Upper lobe of left lung (tissue), 6 donors: ENCODE measurements at regions not wholly inside any gene's neighbourhood (a gene's known extent, or its start where the extent isn't known, plus 50 kb on each side); places are given as distances from the start of the nearest gene placed in this dataset.
A peak's percentile ranks its signal among the peaks of the same experiment; 100 is the strongest.

Experiments used
- ATAC-seq, 2 donors: fragments of 200-7000 bp; cut with Tn5 transposase; one replicate each; pipeline ENCODE4 v1.9.1; 2022; ENCODE audit warnings: mild to moderate bottlenecking in 2 of 2, moderate library complexity in 2 of 2; ENCODE audit not compliant: low FRiP score in 2 of 2
- DNase-seq, 2 donors: peaks; one replicate each; pipeline ENCODE4 v3.0.0-alpha.2; 2019 to 2020
- H3K27ac ChIP-seq, 4 donors: fragments of 200-600 bp; sonication (generic); one replicate each; pipeline ENCODE4 v1.5.1; 2016 to 2019
- H3K27me3 ChIP-seq, 4 donors: fragments of 200-600 bp; sonication (generic); one replicate each; pipeline ENCODE4 v1.5.1; 2017 to 2019
- H3K36me3 ChIP-seq, 4 donors: fragments of 200-600 bp; sonication (generic); one replicate each; pipeline ENCODE4 v1.5.1; 2016 to 2019
- H3K4me1 ChIP-seq, 4 donors: fragments of 200-600 bp; sonication (generic); one replicate each; pipeline ENCODE4 v1.5.1; 2018 to 2019
- H3K4me3 ChIP-seq, 4 donors: fragments of 200-600 bp; sonication (generic); one replicate each; pipeline ENCODE4 v1.5.1; 2017 to 2019; ENCODE audit warnings: mild to moderate bottlenecking in 2 of 4, moderate library complexity in 1 of 4
- H3K9me3 ChIP-seq, 4 donors: fragments of 200-600 bp; sonication (generic); one replicate each; pipeline ENCODE4 v1.5.1; 2018 to 2019
- CTCF ChIP-seq, 6 experiments: fragments of 450-650 bp in 4 of 6; fragments of 200-600 bp in 2 of 6; sonication (generic) in 2 of 6; IDR thresholded peaks; one replicate each; pipeline ENCODE4 v1.5.1; 2016 to 2019; ENCODE audit warnings: antibody characterized with exemption in 6 of 6
- EP300 ChIP-seq, 4 donors: sonication (generic); formaldehyde crosslinking; IDR thresholded peaks; one replicate each; pipeline ENCODE4 v1.5.1; 2017; ENCODE audit warnings: antibody characterized with exemption in 4 of 4, control low read depth in 2 of 4
- POLR2A ChIP-seq, 4 donors: fragments of 450-650 bp; IDR thresholded peaks; one replicate each; pipeline ENCODE4 v1.5.1; 2016 to 2017; ENCODE audit warnings: antibody characterized with exemption in 4 of 4, mild to moderate bottlenecking in 2 of 4
- POLR2AphosphoS5 ChIP-seq, 2 donors: sonication (generic); formaldehyde crosslinking; IDR thresholded peaks; one replicate each; pipeline ENCODE4 v1.5.1; 2017; ENCODE audit warnings: antibody characterized with exemption in 2 of 2
- WGBS, 2 donors: methylation state at CpG; one replicate each; pipeline ENCODE4 v1.1.5; 2017 to 2018; 5-methylcytosine and 5-hydroxymethylcytosine counted together
- donor health status: DM: no; HTN: no; CAD: no; lungs with moderate emphysema.
- donor health status: DM: no; HTN: yes; CAD: no; lungs with severe emphysema.

- ATAC-seq (no peak), DNase-seq (no peak)
- WGBS, 2 donors = 53 to 59% methylated on average over 4 to 5 of the region's 5 CpGs
- Histone ChIP-seq H3K4me3 (no peak overlapping the region), H3K27me3 (no peaks in the 10 kb centered on the region), H3K27ac (no peak overlapping the region), H3K9me3 (no peaks in the 10 kb centered on the region), H3K4me1 (no peaks in the 10 kb centered on the region), H3K36me3 (no peaks in the 10 kb centered on the region)
- TF ChIP-seq EP300 (IDR thresholded peaks at IDR 0.05) = no peak
- TF ChIP-seq CTCF (IDR thresholded peaks at IDR 0.05) = no peak
- no peak for TF ChIP-seq POLR2AphosphoS5 (IDR thresholded peaks at IDR 0.05)
- TF ChIP-seq POLR2A (IDR thresholded peaks at IDR 0.05) = no peak
Measured at GRCh38 chr11:107222916-107223460, 204.7 kb upstream of the GUCY1A2 start.

GRCh38 chr11:107222431-107222830 lies 204.2 kb upstream of the GUCY1A2 start:
- H3K4me1 ChIP-seq = no peaks in the 10 kb centered on the region
- WGBS, 2 donors = 88 to 90% methylated on average over 2 of the region's 2 CpGs
- H3K4me3 ChIP-seq = no peak overlapping the region
- ATAC-seq = no peak
- H3K9me3 ChIP-seq = no peaks in the 10 kb centered on the region
- no peak overlapping the region for H3K27ac ChIP-seq
- no peaks in the 10 kb centered on the region for H3K36me3 ChIP-seq
- no peak for DNase-seq
- TF ChIP-seq CTCF (IDR thresholded peaks at IDR 0.05) (no peak), POLR2A (IDR thresholded peaks at IDR 0.05) (no peak), POLR2AphosphoS5 (IDR thresholded peaks at IDR 0.05) (no peak), EP300 (IDR thresholded peaks at IDR 0.05) (no peak)
- H3K27me3 ChIP-seq = no peaks in the 10 kb centered on the region

- Histone ChIP-seq H3K27me3 (no peaks in the 10 kb centered on the region), H3K4me1 (no peaks in the 10 kb centered on the region), H3K9me3 (no peaks in the 10 kb centered on the region), H3K27ac (no peak overlapping the region), H3K4me3 (no peak overlapping the region), H3K36me3 (no peaks in the 10 kb centered on the region)
- peak in 1 of 2 donors; percentile 70 for ATAC-seq
- WGBS, 2 donors = 58 to 66% methylated on average over 4 of the region's 4 CpGs
- TF ChIP-seq POLR2AphosphoS5 (IDR thresholded peaks at IDR 0.05) = no peak
- peak in 1 of 4 donors; percentile 39 for TF ChIP-seq EP300 (IDR thresholded peaks at IDR 0.05)
- TF ChIP-seq CTCF (IDR thresholded peaks at IDR 0.05) = no peak
- TF ChIP-seq POLR2A (IDR thresholded peaks at IDR 0.05) = no peak
- DNase-seq = peak in 1 of 2 donors; percentile 47
Measured at GRCh38 chr11:107221748-107222285, 203.5 kb upstream of the GUCY1A2 start.

- no peaks in the 10 kb centered on the region for H3K4me1 ChIP-seq
- no peaks in the 10 kb centered on the region for H3K36me3 ChIP-seq
- H3K4me3 ChIP-seq = no peak overlapping the region
- no peak for ATAC-seq
- H3K9me3 ChIP-seq = no peaks in the 10 kb centered on the region
- no peaks in the 10 kb centered on the region for H3K27me3 ChIP-seq
- H3K27ac ChIP-seq = no peak overlapping the region
- no peak for DNase-seq
- 36 to 43% methylated on average over 10 of the region's 10 CpGs for whole genome bisulfite sequencing, 2 donors
- TF ChIP-seq POLR2A (IDR thresholded peaks at IDR 0.05) (no peak), POLR2AphosphoS5 (IDR thresholded peaks at IDR 0.05) (no peak)
Measured at GRCh38 chr11:107218123-107219013, 200.1 kb upstream of the GUCY1A2 start.

GRCh38 chr11:107217444-107217843 lies 199.2 kb upstream of the GUCY1A2 start:
- Histone ChIP-seq H3K36me3 (no peaks in the 10 kb centered on the region), H3K9me3 (no peaks in the 10 kb centered on the region), H3K27me3 (no peaks in the 10 kb centered on the region), H3K4me1 (no peaks in the 10 kb centered on the region), H3K27ac (no peak overlapping the region), H3K4me3 (no peak overlapping the region)
- TF ChIP-seq POLR2A (IDR thresholded peaks at IDR 0.05) = no peak
- TF ChIP-seq POLR2AphosphoS5 (IDR thresholded peaks at IDR 0.05) = no peak
- no peak for TF ChIP-seq CTCF (IDR thresholded peaks at IDR 0.05)
- TF ChIP-seq EP300 (IDR thresholded peaks at IDR 0.05) = no peak
- DNase-seq (no peak), ATAC-seq (no peak)
- WGBS, 2 donors = 91 to 95% methylated on average over 7 of the region's 7 CpGs
